Upper lobe of left lung (tissue), 6 donors: ENCODE measurements at regions not wholly inside any gene's neighbourhood (a gene's known extent, or its start where the extent isn't known, plus 50 kb on each side); places are given as distances from the start of the nearest gene placed in this dataset.

Experiments
- ATAC-seq, 2 donors: fragments of 200-7000 bp; cut with Tn5 transposase; one replicate each; pipeline ENCODE4 v1.9.1; 2022; ENCODE audit warnings: mild to moderate bottlenecking in 2 of 2, moderate library complexity in 2 of 2; ENCODE audit not compliant: low FRiP score in 2 of 2
- DNase-seq, 2 donors: peaks; one replicate each; pipeline ENCODE4 v3.0.0-alpha.2; 2019 to 2020
- H3K27ac ChIP-seq, 4 donors: fragments of 200-600 bp; sonication (generic); one replicate each; pipeline ENCODE4 v1.5.1; 2016 to 2019
- H3K27me3 ChIP-seq, 4 donors: fragments of 200-600 bp; sonication (generic); one replicate each; pipeline ENCODE4 v1.5.1; 2017 to 2019
- H3K36me3 ChIP-seq, 4 donors: fragments of 200-600 bp; sonication (generic); one replicate each; pipeline ENCODE4 v1.5.1; 2016 to 2019
- H3K4me1 ChIP-seq, 4 donors: fragments of 200-600 bp; sonication (generic); one replicate each; pipeline ENCODE4 v1.5.1; 2018 to 2019
- H3K4me3 ChIP-seq, 4 donors: fragments of 200-600 bp; sonication (generic); one replicate each; pipeline ENCODE4 v1.5.1; 2017 to 2019; ENCODE audit warnings: mild to moderate bottlenecking in 2 of 4, moderate library complexity in 1 of 4
- H3K9me3 ChIP-seq, 4 donors: fragments of 200-600 bp; sonication (generic); one replicate each; pipeline ENCODE4 v1.5.1; 2018 to 2019
- EP300 ChIP-seq, 4 donors: sonication (generic); formaldehyde crosslinking; IDR thresholded peaks; one replicate each; pipeline ENCODE4 v1.5.1; 2017; ENCODE audit warnings: antibody characterized with exemption in 4 of 4, control low read depth in 2 of 4
- POLR2A ChIP-seq, 4 donors: fragments of 450-650 bp; IDR thresholded peaks; one replicate each; pipeline ENCODE4 v1.5.1; 2016 to 2017; ENCODE audit warnings: antibody characterized with exemption in 4 of 4, mild to moderate bottlenecking in 2 of 4
- POLR2AphosphoS5 ChIP-seq, 2 donors: sonication (generic); formaldehyde crosslinking; IDR thresholded peaks; one replicate each; pipeline ENCODE4 v1.5.1; 2017; ENCODE audit warnings: antibody characterized with exemption in 2 of 2
- WGBS, 2 donors: methylation state at CpG; one replicate each; pipeline ENCODE4 v1.1.5; 2017 to 2018; 5-methylcytosine and 5-hydroxymethylcytosine counted together
- TF ChIP-seq, protein P1 (sequence below), 6 experiments: fragments of 450-650 bp in 4 of 6; fragments of 200-600 bp in 2 of 6; sonication (generic) in 2 of 6; IDR thresholded peaks; one replicate each; pipeline ENCODE4 v1.5.1; 2016 to 2019; ENCODE audit warnings: antibody characterized with exemption in 6 of 6
- donor health status: DM: no; HTN: no; CAD: no; lungs with moderate emphysema.
- donor health status: DM: no; HTN: yes; CAD: no; lungs with severe emphysema.

DNA sequence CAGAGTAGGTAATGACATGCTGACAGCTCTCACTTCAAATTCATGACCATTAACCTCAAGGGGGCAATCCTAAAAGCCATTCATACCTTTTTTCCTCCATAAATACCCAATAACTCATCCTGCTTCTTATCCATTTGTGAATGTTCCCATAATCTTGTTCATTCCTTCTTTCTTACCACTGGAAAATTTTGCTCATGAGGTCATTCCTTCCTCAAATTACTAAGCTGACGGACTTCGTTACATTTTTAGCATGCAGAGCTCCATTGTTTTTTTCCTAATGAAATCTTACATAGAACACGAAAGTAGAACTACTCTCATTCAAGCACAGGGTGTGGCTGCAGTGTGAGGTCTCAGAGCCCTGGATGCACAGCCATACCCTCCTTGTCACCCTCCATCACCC, 276.5 kb upstream of the DPYD start:
- H3K36me3 ChIP-seq, result no peaks in the 10 kb centered on the region
- no peaks in the 10 kb centered on the region for H3K27me3 ChIP-seq
- H3K4me3 ChIP-seq, result no peak overlapping the region
- ATAC-seq (no peak), DNase-seq (no peak)
- WGBS, 2 donors, result 82 to 85% methylated on average over 3 of the region's 3 CpGs
- H3K4me1 ChIP-seq, result no peaks in the 10 kb centered on the region
- no peaks in the 10 kb centered on the region for H3K9me3 ChIP-seq
- H3K27ac ChIP-seq, result no peak overlapping the region
- no peak for TF ChIP-seq EP300 (IDR thresholded peaks at IDR 0.05)
- no peak for TF ChIP-seq POLR2AphosphoS5 (IDR thresholded peaks at IDR 0.05)
- TF ChIP-seq, protein P1, sequence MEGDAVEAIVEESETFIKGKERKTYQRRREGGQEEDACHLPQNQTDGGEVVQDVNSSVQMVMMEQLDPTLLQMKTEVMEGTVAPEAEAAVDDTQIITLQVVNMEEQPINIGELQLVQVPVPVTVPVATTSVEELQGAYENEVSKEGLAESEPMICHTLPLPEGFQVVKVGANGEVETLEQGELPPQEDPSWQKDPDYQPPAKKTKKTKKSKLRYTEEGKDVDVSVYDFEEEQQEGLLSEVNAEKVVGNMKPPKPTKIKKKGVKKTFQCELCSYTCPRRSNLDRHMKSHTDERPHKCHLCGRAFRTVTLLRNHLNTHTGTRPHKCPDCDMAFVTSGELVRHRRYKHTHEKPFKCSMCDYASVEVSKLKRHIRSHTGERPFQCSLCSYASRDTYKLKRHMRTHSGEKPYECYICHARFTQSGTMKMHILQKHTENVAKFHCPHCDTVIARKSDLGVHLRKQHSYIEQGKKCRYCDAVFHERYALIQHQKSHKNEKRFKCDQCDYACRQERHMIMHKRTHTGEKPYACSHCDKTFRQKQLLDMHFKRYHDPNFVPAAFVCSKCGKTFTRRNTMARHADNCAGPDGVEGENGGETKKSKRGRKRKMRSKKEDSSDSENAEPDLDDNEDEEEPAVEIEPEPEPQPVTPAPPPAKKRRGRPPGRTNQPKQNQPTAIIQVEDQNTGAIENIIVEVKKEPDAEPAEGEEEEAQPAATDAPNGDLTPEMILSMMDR (IDR thresholded peaks at IDR 0.05), result no peak

DNA sequence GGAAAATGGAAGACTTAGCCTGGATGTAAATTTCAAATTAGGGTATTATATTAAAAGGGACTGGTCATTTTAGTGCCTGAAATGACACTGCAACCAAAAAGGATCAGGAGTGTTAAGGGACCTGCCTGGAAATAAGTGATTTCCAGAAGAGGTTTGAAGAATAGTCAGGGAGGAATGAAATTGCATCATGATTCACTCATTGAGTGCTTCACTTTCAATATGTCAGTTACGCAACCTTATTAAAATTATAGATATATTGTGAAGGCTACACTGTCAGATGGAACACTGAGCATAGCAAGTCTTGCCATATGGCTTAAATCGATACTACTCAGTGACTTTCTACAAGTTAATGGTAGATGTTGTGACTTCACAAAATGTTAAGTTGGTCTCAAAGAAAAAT, 275.2 kb upstream of the DPYD start:
- ATAC-seq (no peak), DNase-seq (no peak)
- no peak overlapping the region for H3K4me3 ChIP-seq
- no peak overlapping the region for H3K27ac ChIP-seq
- TF ChIP-seq, protein P1 (IDR thresholded peaks at IDR 0.05), result no peak
- no peak for TF ChIP-seq POLR2A (IDR thresholded peaks at IDR 0.05)
- TF ChIP-seq EP300 (IDR thresholded peaks at IDR 0.05), result no peak
- TF ChIP-seq POLR2AphosphoS5 (IDR thresholded peaks at IDR 0.05), result no peak
- no peaks in the 10 kb centered on the region for H3K27me3 ChIP-seq
- no peaks in the 10 kb centered on the region for H3K9me3 ChIP-seq
- no peaks in the 10 kb centered on the region for H3K36me3 ChIP-seq
- 89 to 92% methylated on average over 2 of the region's 2 CpGs for whole genome bisulfite sequencing, 2 donors
- no peaks in the 10 kb centered on the region for H3K4me1 ChIP-seq

DNA sequence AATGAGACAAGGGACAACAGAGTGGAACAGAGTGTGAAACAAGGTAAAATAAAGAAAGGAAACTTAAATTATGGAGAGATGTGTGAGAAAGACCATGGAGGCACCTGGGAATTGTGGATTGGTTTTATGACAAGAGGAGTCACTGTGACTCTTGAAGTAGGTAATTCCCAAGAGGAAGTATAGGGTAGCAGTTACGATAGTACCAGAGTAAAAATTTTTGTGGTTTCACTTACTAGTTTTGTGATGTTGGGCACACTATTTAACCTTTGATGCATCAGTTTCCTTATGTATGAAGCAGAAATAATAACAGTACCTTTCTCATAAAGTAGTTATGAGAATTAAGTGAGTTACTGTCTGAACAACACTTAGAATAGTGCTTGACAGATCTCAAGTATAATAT, 267.9 kb upstream of the DPYD start:
- H3K36me3 ChIP-seq, result no peaks in the 10 kb centered on the region
- H3K27ac ChIP-seq, result no peak overlapping the region
- ATAC-seq (no peak), DNase-seq (no peak)
- TF ChIP-seq POLR2AphosphoS5 (IDR thresholded peaks at IDR 0.05) (no peak), EP300 (IDR thresholded peaks at IDR 0.05) (no peak), POLR2A (IDR thresholded peaks at IDR 0.05) (no peak)
- TF ChIP-seq, protein P1 (IDR thresholded peaks at IDR 0.05), result no peak
- H3K27me3 ChIP-seq, result no peaks in the 10 kb centered on the region
- no peaks in the 10 kb centered on the region for H3K9me3 ChIP-seq
- no peak overlapping the region for H3K4me3 ChIP-seq
- no peaks in the 10 kb centered on the region for H3K4me1 ChIP-seq
- WGBS, 2 donors, result 71% methylated on average over 1 of the region's 1 CpG

DNA sequence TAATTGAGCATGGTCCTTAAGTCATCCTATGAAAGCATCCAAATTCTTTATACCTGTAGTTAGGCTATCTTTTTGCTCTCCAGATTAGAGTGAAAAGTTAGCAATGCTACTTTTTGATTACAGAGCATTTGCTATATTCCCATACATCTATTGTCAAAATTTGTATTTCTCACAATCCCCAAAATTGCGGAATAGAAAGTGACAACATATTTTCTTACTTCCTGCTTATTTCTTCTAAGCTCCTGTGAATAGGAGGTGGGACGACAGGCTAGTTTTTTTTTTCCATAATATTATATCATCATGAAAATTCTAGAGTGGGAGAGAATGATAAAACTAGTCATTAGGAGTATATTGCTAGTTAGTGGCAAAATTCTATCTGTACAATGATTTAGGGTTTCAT, 264.0 kb upstream of the DPYD start:
- H3K4me3 ChIP-seq, result no peak overlapping the region
- DNase-seq (no peak), ATAC-seq (no peak)
- H3K4me1 ChIP-seq, result no peaks in the 10 kb centered on the region
- H3K27me3 ChIP-seq, result no peaks in the 10 kb centered on the region
- no peaks in the 10 kb centered on the region for H3K36me3 ChIP-seq
- H3K9me3 ChIP-seq, result no peaks in the 10 kb centered on the region
- TF ChIP-seq POLR2A (IDR thresholded peaks at IDR 0.05), result no peak
- TF ChIP-seq POLR2AphosphoS5 (IDR thresholded peaks at IDR 0.05), result no peak
- TF ChIP-seq EP300 (IDR thresholded peaks at IDR 0.05), result no peak
- TF ChIP-seq, protein P1 (IDR thresholded peaks at IDR 0.05), result no peak
- H3K27ac ChIP-seq, result no peak overlapping the region
- 75 to 78% methylated on average over 2 of the region's 2 CpGs for WGBS, 2 donors

DNA sequence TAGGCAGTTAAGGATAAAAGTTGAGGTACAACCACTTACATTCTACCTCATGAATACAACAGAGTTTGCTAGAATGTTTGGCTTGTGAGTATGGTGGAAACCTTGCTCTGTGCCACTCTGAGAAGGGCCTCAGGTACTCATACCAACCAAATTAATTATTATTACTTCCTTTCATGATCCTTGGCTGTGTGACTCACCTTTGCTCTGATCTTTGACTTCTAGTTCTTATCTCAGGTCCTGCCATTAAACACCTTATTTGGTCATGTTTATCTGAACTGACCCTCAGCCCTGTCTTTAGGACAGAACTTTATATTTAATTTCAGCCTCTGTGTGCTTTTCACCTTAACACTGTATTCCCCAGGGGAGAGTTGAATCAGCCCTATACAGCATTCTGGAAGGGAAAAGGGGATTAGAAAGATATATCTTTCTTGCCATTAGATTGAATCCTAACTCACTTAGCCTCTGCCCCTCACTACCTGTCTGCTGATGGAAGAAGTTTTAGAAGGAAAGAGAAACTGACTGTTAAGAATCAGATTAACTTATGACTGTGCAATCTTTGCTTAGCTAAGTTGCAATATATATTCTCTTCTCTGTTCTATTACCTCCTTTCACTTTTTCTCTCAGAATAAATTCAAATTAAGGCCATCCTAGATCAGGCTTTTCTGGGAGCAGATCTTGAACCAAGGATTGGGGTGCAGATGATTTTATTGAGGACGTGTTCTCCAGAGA, 260.4 kb upstream of the DPYD start:
- Histone ChIP-seq H3K27ac (no peak overlapping the region), H3K4me3 (no peak overlapping the region), H3K9me3 (no peaks in the 10 kb centered on the region), H3K27me3 (no peaks in the 10 kb centered on the region), H3K36me3 (no peaks in the 10 kb centered on the region), H3K4me1 (no peaks in the 10 kb centered on the region)
- ATAC-seq (no peak), DNase-seq (no peak)
- WGBS, 2 donors, result 74 to 83% methylated on average over 1 of the region's 1 CpG
- TF ChIP-seq, protein P1 (IDR thresholded peaks at IDR 0.05), result no peak
